WERI-Rb-1 (cell line): ENCODE measurements at regions not wholly inside any gene's neighbourhood (a gene's known extent, or its start where the extent isn't known, plus 50 kb on each side); places are given as distances from the start of the nearest gene placed in this dataset.

Source experiments
- DNase-seq: peaks from one replicate; pipeline ENCODE4 v3.0.0-alpha.2; 2020
- H3K27ac ChIP-seq: fragments of 250-450 bp; sonication (Bioruptor Pico); 2 replicates; pipeline ENCODE4 v1.5.1; 2020; ENCODE audit warnings: mild to moderate bottlenecking, moderate library complexity
- H3K27me3 ChIP-seq: fragments of 250-450 bp; sonication (Bioruptor Pico); 2 replicates; pipeline ENCODE4 v1.5.1; 2021; ENCODE audit warnings: mild to moderate bottlenecking, low read depth, moderate library complexity; ENCODE audit not compliant: insufficient read depth, severe bottlenecking
- H3K36me3 ChIP-seq: fragments of 250-450 bp; sonication (Bioruptor Pico); 2 replicates; pipeline ENCODE4 v1.5.1; 2020; ENCODE audit warnings: mild to moderate bottlenecking, moderate library complexity
- H3K4me3 ChIP-seq: 2 replicates; pipeline ENCODE4 v1.5.1; 2011; ENCODE audit warnings: low read depth, mild to moderate bottlenecking, control low read depth, low read length
- H3K9me3 ChIP-seq: fragments of 250-450 bp; sonication (Bioruptor Pico); 2 replicates; pipeline ENCODE4 v1.5.1; 2021; ENCODE audit warnings: mild to moderate bottlenecking, moderate library complexity; ENCODE audit not compliant: severe bottlenecking
- CTCF ChIP-seq: IDR thresholded peaks from 2 replicates; pipeline ENCODE4 v1.5.1; 2011; ENCODE audit warnings: low read depth, mild to moderate bottlenecking, control low read depth, inconsistent platforms, low read length

GRCh38 chr12:39043424-39043822 is 138.0 kb upstream of the CPNE8 start:
- no peaks in the 10 kb centered on the region for H3K9me3 ChIP-seq
- DNase-seq, result no peak
- no peak overlapping the region for H3K27ac ChIP-seq
- TF ChIP-seq CTCF, result no peak
- H3K27me3 ChIP-seq, result peaks cover 55% of the 10 kb centered on the region
- no peak overlapping the region for H3K4me3 ChIP-seq
- no peaks in the 10 kb centered on the region for H3K36me3 ChIP-seq

- Histone ChIP-seq H3K36me3 (no peaks in the 10 kb centered on the region), H3K4me3 (no peak overlapping the region), H3K9me3 (no peaks in the 10 kb centered on the region), H3K27ac (no peak overlapping the region), H3K27me3 (peaks cover 35% of the 10 kb centered on the region)
- DNase-seq, result no peak
- no peak for TF ChIP-seq CTCF
Observed at GRCh38 chr12:39040275-39040674, 134.9 kb upstream of the CPNE8 start.

- Histone ChIP-seq H3K27me3 (peaks cover 27% of the 10 kb centered on the region), H3K9me3 (no peaks in the 10 kb centered on the region), H3K36me3 (no peaks in the 10 kb centered on the region), H3K4me3 (no peak overlapping the region), H3K27ac (no peak overlapping the region)
- no peak for DNase-seq
- no peak for TF ChIP-seq CTCF
Observed at GRCh38 chr12:39037115-39037514, 131.7 kb upstream of the CPNE8 start.

DNA sequence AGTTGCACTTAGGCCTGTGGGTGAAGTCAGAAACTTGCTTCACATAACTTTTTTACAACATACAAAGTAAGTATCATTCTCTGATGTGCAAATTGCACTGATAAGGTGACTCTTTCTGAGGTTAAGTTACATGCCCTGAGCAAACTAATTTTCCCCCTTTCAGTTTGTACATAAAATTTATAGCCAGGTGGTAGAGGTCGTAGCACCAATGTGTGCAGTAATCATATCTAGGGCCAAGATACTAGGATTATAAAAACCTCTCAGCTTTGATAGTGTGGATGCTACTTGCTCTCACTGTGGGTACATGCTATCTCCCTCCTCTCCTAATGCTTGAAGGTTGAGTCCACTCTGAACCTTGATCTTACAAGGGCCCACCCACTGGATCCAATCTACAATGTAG is 130.7 kb upstream of the CPNE8 start:
- DNase-seq, result no peak
- Histone ChIP-seq H3K36me3 (no peaks in the 10 kb centered on the region), H3K4me3 (no peak overlapping the region), H3K9me3 (no peaks in the 10 kb centered on the region), H3K27me3 (peaks cover 30% of the 10 kb centered on the region), H3K27ac (no peak overlapping the region)
- no peak for TF ChIP-seq CTCF

DNA sequence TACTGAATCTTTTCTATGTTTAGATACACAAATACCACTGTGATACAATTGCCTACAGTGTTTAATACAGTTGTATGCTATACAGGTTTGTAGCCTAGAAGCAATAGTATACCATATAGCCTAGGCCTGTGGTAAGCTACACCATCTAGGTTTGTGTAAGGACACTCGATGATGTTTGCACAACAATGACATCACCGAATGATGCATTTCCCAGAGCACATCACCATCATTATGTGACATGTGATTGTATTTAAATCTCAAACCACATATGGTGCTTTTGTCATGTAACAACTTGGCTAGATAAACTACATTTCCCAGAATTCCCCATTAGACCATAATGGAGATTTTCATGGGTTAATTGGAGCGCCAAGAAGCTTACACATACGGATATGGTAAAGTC is 128.4 kb upstream of the CPNE8 start:
- Histone ChIP-seq H3K9me3 (no peaks in the 10 kb centered on the region), H3K27me3 (peaks cover 27% of the 10 kb centered on the region), H3K36me3 (no peaks in the 10 kb centered on the region), H3K4me3 (no peak overlapping the region), H3K27ac (no peak overlapping the region)
- DNase-seq, result no peak
- TF ChIP-seq CTCF, result no peak

GRCh38 chr12:39032448-39032847 is 127.1 kb upstream of the CPNE8 start:
- no peak for DNase-seq
- no peak for TF ChIP-seq CTCF

More at GRCh38 chr12:39032448-39032847, 127.1 kb upstream of the CPNE8 start:
- H3K4me3 ChIP-seq, result no peak overlapping the region
- peaks cover 32% of the 10 kb centered on the region for H3K27me3 ChIP-seq
- H3K36me3 ChIP-seq, result no peaks in the 10 kb centered on the region
- no peaks in the 10 kb centered on the region for H3K9me3 ChIP-seq
- H3K27ac ChIP-seq, result no peak overlapping the region
